Stimulated activated CD8-positive, alpha-beta memory T cell treated with anti-CD3 and anti-CD28 coated beads, Interleukin-4, amount 100 ng/mL, for 4 hours (primary cell): ENCODE measurements at regions not wholly inside any gene's neighbourhood (a gene's known extent, or its start where the extent isn't known, plus 50 kb on each side); places are given as distances from the start of the nearest gene placed in this dataset.

Experiments
- DNase-seq, 2 donors: peaks; one replicate each; pipeline ENCODE4 v3.0.0-alpha.2; 2020; ENCODE audit warnings: low read depth in 2 of 2, low spot score in 1 of 2

GRCh38 chrX:150282953-150283352 lies 80.2 kb upstream of the MAMLD1 start:
- DNase-seq, result no peak

GRCh38 chrX:150291014-150291413 lies 72.1 kb upstream of the MAMLD1 start:
- DNase-seq, result no peak

GRCh38 chrX:150293311-150294013 lies 69.7 kb upstream of the MAMLD1 start:
- no peak for DNase-seq

GRCh38 chrX:150298841-150299551 lies 64.1 kb upstream of the MAMLD1 start:
- no peak for DNase-seq

- DNase-seq, result no peak
Observed at GRCh38 chrX:150299579-150299978, 63.5 kb upstream of the MAMLD1 start.

GRCh38 chrX:150303386-150304097 lies 59.6 kb upstream of the MAMLD1 start:
- DNase-seq, result no peak

- DNase-seq, result no peak
Observed at GRCh38 chrX:150306002-150306401, 57.1 kb upstream of the MAMLD1 start.

- DNase-seq, result no peak
Observed at GRCh38 chrX:150308041-150308440, 55.1 kb upstream of the MAMLD1 start.

GRCh38 chrX:150308532-150309157 lies 54.5 kb upstream of the MAMLD1 start:
- no peak for DNase-seq

- no peak for DNase-seq
Observed at GRCh38 chrX:150310417-150310816, 52.7 kb upstream of the MAMLD1 start.

- DNase-seq, result no peak
Observed at GRCh38 chrX:150310881-150311280, 52.2 kb upstream of the MAMLD1 start.

GRCh38 chrX:150312931-150313330 lies 50.2 kb upstream of the MAMLD1 start:
- no peak for DNase-seq
